K562 (cell line): ENCODE measurements at regions not wholly inside any gene's neighbourhood (a gene's known extent, or its start where the extent isn't known, plus 50 kb on each side); places are given as distances from the start of the nearest gene placed in this dataset.
A peak's percentile ranks its signal among the peaks of the same experiment; 100 is the strongest.

ENCODE experiments used
- CREB3 ChIP-seq: fragments of 450-650 bp; conservative IDR thresholded peaks from 2 replicates; pipeline ENCODE4 v1.6.1; 2016; ENCODE audit warnings: missing genetic modification characterization, low read depth, mild to moderate bottlenecking, missing compliant biosample characterization, moderate library complexity
- MAX ChIP-seq: sonication (generic); formaldehyde crosslinking; IDR thresholded peaks from 2 replicates; pipeline ENCODE4 v1.9.0; 2022; ENCODE audit warnings: mild to moderate bottlenecking, missing genetic modification reagents
- NUFIP1 ChIP-seq: fragments of 450-650 bp; IDR thresholded peaks from 2 replicates; pipeline ENCODE4 v1.6.1; 2018; ENCODE audit not compliant: partially characterized antibody
- RBM15 ChIP-seq: fragments of 200-400 bp; formaldehyde crosslinking; IDR thresholded peaks from 2 replicates; pipeline ENCODE4 v1.6.1; 2018; ENCODE audit warnings: mild to moderate bottlenecking, low read length, moderate library complexity; ENCODE audit not compliant: insufficient read depth
- RBM22 ChIP-seq: fragments of 200-400 bp; formaldehyde crosslinking; IDR thresholded peaks from 2 replicates; pipeline ENCODE4 v1.6.1; 2018; ENCODE audit warnings: low read length, low read depth; ENCODE audit not compliant: poor library complexity, severe bottlenecking
- USF2 ChIP-seq: sonication (generic); formaldehyde crosslinking; IDR thresholded peaks from 2 replicates; pipeline ENCODE4 v1.5.0; 2020; ENCODE audit warnings: missing genetic modification reagents
- ZBTB5 ChIP-seq: fragments of 450-650 bp; IDR thresholded peaks from 2 replicates; pipeline ENCODE4 v1.6.1; 2017; ENCODE audit warnings: antibody characterized with exemption
- ZNF134 ChIP-seq: fragments of 250-450 bp; sonication (Bioruptor Pico); conservative IDR thresholded peaks from 2 replicates; pipeline ENCODE4 v1.4.0; 2020
- ZNF354B ChIP-seq: fragments of 250-450 bp; sonication (Bioruptor Pico); IDR thresholded peaks from 2 replicates; pipeline ENCODE4 v1.4.0; 2020
- ZNF592 ChIP-seq: fragments of 450-650 bp; IDR thresholded peaks from 2 replicates; pipeline ENCODE4 v1.6.1; 2017; ENCODE audit warnings: antibody characterized with exemption, mild to moderate bottlenecking

GRCh38 chr1:109826930-109827349 lies 63.2 kb upstream of the EPS8L3 start (continued):
- peak; percentile 77; the same call in 1 of the 2 replicates for TF ChIP-seq USF2 (CRISPR knock-in tag)
- no peak for TF ChIP-seq RBM22
- peak; percentile 96 for TF ChIP-seq CREB3 (tag)
- peak; percentile 99 for TF ChIP-seq ZNF592
- TF ChIP-seq RBM15: no peak
- TF ChIP-seq ZNF134 (CRISPR knock-in tag): peak; percentile 57; the same call in 1 of the 2 replicates
- TF ChIP-seq ZBTB5: no peak
- TF ChIP-seq MAX (CRISPR knock-in tag): peak; percentile 92
- TF ChIP-seq ZNF354B (CRISPR knock-in tag): 0 out of 2 replicates have a peak, but pooled peaks have one; percentile 68
- TF ChIP-seq NUFIP1: peak; percentile 75
